Spinal cord (tissue), 9 donors: ENCODE measurements at regions not wholly inside any gene's neighbourhood (a gene's known extent, or its start where the extent isn't known, plus 50 kb on each side); places are given as distances from the start of the nearest gene placed in this dataset.

Experiments used
- DNase-seq, 6 donors: peaks; one replicate each; pipeline versions ENCODE4 v3.0.0 to v3.0.0-alpha.2; 2013 to 2015; ENCODE audit warnings: low spot score in 6 of 6, low read depth in 4 of 6
- H3K27ac ChIP-seq: one replicate; pipeline ENCODE4 v1.5.1; 2013; ENCODE audit warnings: low read depth, low read length, control low read depth
- H3K27me3 ChIP-seq: one replicate; pipeline ENCODE4 v1.6.1; 2013; ENCODE audit warnings: low read length; ENCODE audit not compliant: control insufficient read depth, insufficient read depth
- H3K36me3 ChIP-seq: one replicate; pipeline ENCODE4 v1.6.1; 2013; ENCODE audit warnings: low read length; ENCODE audit not compliant: control insufficient read depth, insufficient read depth
- H3K4me1 ChIP-seq: one replicate; pipeline ENCODE4 v1.6.1; 2013; ENCODE audit warnings: low read length; ENCODE audit not compliant: control insufficient read depth, insufficient read depth
- H3K4me3 ChIP-seq: one replicate; pipeline ENCODE4 v1.5.1; 2013; ENCODE audit warnings: low read depth, low read length, control low read depth
- H3K9me3 ChIP-seq: one replicate; pipeline ENCODE4 v1.6.1; 2013; ENCODE audit warnings: low read length; ENCODE audit not compliant: control insufficient read depth, insufficient read depth
- WGBS: methylation state at CpG from one replicate; pipeline ENCODE4 v1.1.5; 2013; ENCODE audit warnings: missing lambda C conversion rate; ENCODE audit not compliant: insufficient coverage; 5-methylcytosine and 5-hydroxymethylcytosine counted together
- donor health status: healthy.

- Histone ChIP-seq H3K27ac (peak overlapping the region; percentile 98), H3K4me3 (no peak overlapping the region), H3K4me1 (peaks cover 72% of the 10 kb centered on the region), H3K36me3 (no peaks in the 10 kb centered on the region), H3K27me3 (no peaks in the 10 kb centered on the region), H3K9me3 (no peaks in the 10 kb centered on the region)
- DNase-seq = no peak
- 61% methylated on average over 5 of the region's 5 CpGs for WGBS
Observed at GRCh38 chr1:234537236-234537635, 58.3 kb upstream of the TARBP1 start.

- Histone ChIP-seq H3K36me3 (no peaks in the 10 kb centered on the region), H3K4me1 (peaks cover 68% of the 10 kb centered on the region), H3K9me3 (no peaks in the 10 kb centered on the region), H3K27ac (peak overlapping the region; percentile 98), H3K27me3 (no peaks in the 10 kb centered on the region), H3K4me3 (no peak overlapping the region)
- DNase-seq = peak in 2 of 6 donors; percentile 61 to 79
- 25% methylated on average over 8 of the region's 12 CpGs for WGBS
Observed at GRCh38 chr1:234536741-234537140, 57.8 kb upstream of the TARBP1 start.

- Histone ChIP-seq H3K4me3 (no peak overlapping the region), H3K27me3 (no peaks in the 10 kb centered on the region), H3K9me3 (no peaks in the 10 kb centered on the region), H3K4me1 (peaks cover 75% of the 10 kb centered on the region), H3K27ac (peak overlapping the region; percentile 98), H3K36me3 (no peaks in the 10 kb centered on the region)
- 23% methylated on average over 7 of the region's 14 CpGs for WGBS
- peak in 2 of 6 donors; percentile 74 to 82 for DNase-seq
Observed at GRCh38 chr1:234535763-234536515, 57.0 kb upstream of the TARBP1 start.

- WGBS = 20% methylated on average over 2 of the region's 7 CpGs
- no peaks in the 10 kb centered on the region for H3K9me3 ChIP-seq
- no peak for DNase-seq
Observed at GRCh38 chr1:234535218-234535617, 56.2 kb upstream of the TARBP1 start.

GRCh38 chr1:234533975-234534876 is 55.2 kb upstream of the TARBP1 start:
- Histone ChIP-seq H3K9me3 (no peaks in the 10 kb centered on the region), H3K4me1 (peaks cover 74% of the 10 kb centered on the region), H3K4me3 (no peak overlapping the region), H3K27ac (peak overlapping the region; percentile 98), H3K36me3 (no peaks in the 10 kb centered on the region), H3K27me3 (no peaks in the 10 kb centered on the region)
- peak in 3 of 6 donors; percentile 89 to 98 (median 96) for DNase-seq
- WGBS = 32% methylated on average over 6 of the region's 14 CpGs

More at GRCh38 chr1:234535218-234535617, 56.2 kb upstream of the TARBP1 start:
- peak overlapping the region; percentile 98 for H3K27ac ChIP-seq
- H3K27me3 ChIP-seq = no peaks in the 10 kb centered on the region
- H3K4me3 ChIP-seq = no peak overlapping the region
- peaks cover 75% of the 10 kb centered on the region for H3K4me1 ChIP-seq
- H3K36me3 ChIP-seq = no peaks in the 10 kb centered on the region

- Histone ChIP-seq H3K36me3 (no peaks in the 10 kb centered on the region), H3K4me1 (peaks cover 69% of the 10 kb centered on the region), H3K4me3 (no peak overlapping the region), H3K27ac (peak overlapping the region; percentile 98), H3K27me3 (no peaks in the 10 kb centered on the region), H3K9me3 (no peaks in the 10 kb centered on the region)
- WGBS = 43% methylated on average over 10 of the region's 12 CpGs
- DNase-seq = peak in 1 of 6 donors; percentile 79
Observed at GRCh38 chr1:234533034-234533891, 54.3 kb upstream of the TARBP1 start.

- no peaks in the 10 kb centered on the region for H3K36me3 ChIP-seq
- H3K9me3 ChIP-seq = no peaks in the 10 kb centered on the region
- 52% methylated on average over 4 of the region's 7 CpGs for WGBS
- DNase-seq = no peak
- H3K27me3 ChIP-seq = no peaks in the 10 kb centered on the region
- peaks cover 67% of the 10 kb centered on the region for H3K4me1 ChIP-seq
- H3K27ac ChIP-seq = peak overlapping the region; percentile 98
- no peak overlapping the region for H3K4me3 ChIP-seq
Observed at GRCh38 chr1:234532503-234532922, 53.5 kb upstream of the TARBP1 start.

GRCh38 chr1:234531151-234531635 is 52.2 kb upstream of the TARBP1 start:
- Histone ChIP-seq H3K27me3 (no peaks in the 10 kb centered on the region), H3K9me3 (no peaks in the 10 kb centered on the region), H3K4me1 (peaks cover 54% of the 10 kb centered on the region), H3K27ac (peak overlapping the region; percentile 98), H3K4me3 (no peak overlapping the region), H3K36me3 (no peaks in the 10 kb centered on the region)
- 14% methylated on average over 18 of the region's 20 CpGs for WGBS
- peak in 1 of 6 donors; percentile 82 for DNase-seq

- Histone ChIP-seq H3K4me3 (no peak overlapping the region), H3K27me3 (no peaks in the 10 kb centered on the region), H3K9me3 (no peaks in the 10 kb centered on the region), H3K27ac (peak overlapping the region; percentile 98), H3K4me1 (peaks cover 48% of the 10 kb centered on the region), H3K36me3 (no peaks in the 10 kb centered on the region)
- no peak for DNase-seq
- WGBS = 59% methylated on average over 4 of the region's 11 CpGs
Observed at GRCh38 chr1:234530672-234531071, 51.7 kb upstream of the TARBP1 start.
